ENCODE measurements at regions not wholly inside any gene's neighbourhood (a gene's known extent, or its start where the extent isn't known, plus 50 kb on each side); places are given as distances from the start of the nearest gene placed in this dataset.

- TF ChIP-seq CTCF (IDR thresholded peaks at IDR 0.05): no peak
- TF ChIP-seq ZFX (IDR thresholded peaks at IDR 0.05; ENCODE audit: borderline replicate concordance): no peak
Observed at GRCh38 chr10:15457382-15457781, 86.3 kb upstream of the FAM171A1 start.

Measured in 22Rv1 (cell line).